GM23338 (cell line): ENCODE measurements at regions not wholly inside any gene's neighbourhood (a gene's known extent, or its start where the extent isn't known, plus 50 kb on each side); places are given as distances from the start of the nearest gene placed in this dataset.

Experiments used
- EZH2 ChIP-seq: fragments of 200-600 bp; sonication (generic); IDR thresholded peaks from one replicate; pipeline ENCODE4 v1.8.0; 2017; ENCODE audit warnings: antibody characterized with exemption, mild to moderate bottlenecking, low read depth; ENCODE audit not compliant: unreplicated experiment
- TF ChIP-seq, protein P1 (sequence below), 2 experiments: fragments of 200-600 bp in 1 of 2; sonication (generic) in 1 of 2; conservative IDR thresholded peaks; 2 replicates each; pipeline versions ENCODE4 v1.5.1 to v1.6.1; 2016 to 2017; ENCODE audit warnings: antibody characterized with exemption in 2 of 2, low read depth in 2 of 2, mild to moderate bottlenecking in 2 of 2, moderate library complexity in 1 of 2

- TF ChIP-seq, protein P1, sequence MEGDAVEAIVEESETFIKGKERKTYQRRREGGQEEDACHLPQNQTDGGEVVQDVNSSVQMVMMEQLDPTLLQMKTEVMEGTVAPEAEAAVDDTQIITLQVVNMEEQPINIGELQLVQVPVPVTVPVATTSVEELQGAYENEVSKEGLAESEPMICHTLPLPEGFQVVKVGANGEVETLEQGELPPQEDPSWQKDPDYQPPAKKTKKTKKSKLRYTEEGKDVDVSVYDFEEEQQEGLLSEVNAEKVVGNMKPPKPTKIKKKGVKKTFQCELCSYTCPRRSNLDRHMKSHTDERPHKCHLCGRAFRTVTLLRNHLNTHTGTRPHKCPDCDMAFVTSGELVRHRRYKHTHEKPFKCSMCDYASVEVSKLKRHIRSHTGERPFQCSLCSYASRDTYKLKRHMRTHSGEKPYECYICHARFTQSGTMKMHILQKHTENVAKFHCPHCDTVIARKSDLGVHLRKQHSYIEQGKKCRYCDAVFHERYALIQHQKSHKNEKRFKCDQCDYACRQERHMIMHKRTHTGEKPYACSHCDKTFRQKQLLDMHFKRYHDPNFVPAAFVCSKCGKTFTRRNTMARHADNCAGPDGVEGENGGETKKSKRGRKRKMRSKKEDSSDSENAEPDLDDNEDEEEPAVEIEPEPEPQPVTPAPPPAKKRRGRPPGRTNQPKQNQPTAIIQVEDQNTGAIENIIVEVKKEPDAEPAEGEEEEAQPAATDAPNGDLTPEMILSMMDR (conservative IDR thresholded peaks at IDR 0.05; ENCODE audit: low read depth in 2 of 2): no peak
- no peak for TF ChIP-seq EZH2
These were observed 79.4 kb downstream of the CEBPB start for GRCh38 chr20:50270034-50270395.
